NCI-H1930 (cell line): ENCODE measurements at regions not wholly inside any gene's neighbourhood (a gene's known extent, or its start where the extent isn't known, plus 50 kb on each side); places are given as distances from the start of the nearest gene placed in this dataset.
"Not testable (repeated sequence)": the region's sequence is repeated elsewhere in the genome, so short reads cannot be mapped to it uniquely, and the experiment has no call there.

Source experiments
- DNase-seq, 2 experiments: peaks; one replicate each; lab custom pipeline; 2025; lab: John Stamatoyannopoulos, UW

GRCh38 chr18:64854112-64854511, 705.2 kb upstream of the LINC00305 start:
- no peak for DNase-seq

DNA sequence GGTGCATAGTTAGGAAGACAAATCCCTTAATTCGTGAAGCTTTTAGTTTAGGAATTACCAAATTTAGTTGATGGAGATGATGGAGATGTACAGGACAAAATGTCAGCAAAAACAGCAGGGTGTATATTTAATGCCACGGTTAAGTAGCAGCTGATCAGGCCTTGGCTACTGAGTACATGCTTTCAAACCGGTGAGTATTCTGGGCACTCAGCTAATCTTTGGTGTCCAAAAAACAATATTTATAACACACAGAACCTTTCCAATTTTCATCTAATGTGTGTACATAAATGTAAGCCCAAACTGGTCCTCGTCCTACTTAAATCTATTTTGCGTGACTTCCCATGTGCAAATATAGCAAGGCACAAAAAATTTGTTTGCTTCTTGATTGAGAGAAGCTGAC, 703.4 kb upstream of the LINC00305 start:
- DNase-seq: no peak

GRCh38 chr18:64851726-64852125, 702.8 kb upstream of the LINC00305 start:
- DNase-seq: no peak

DNA sequence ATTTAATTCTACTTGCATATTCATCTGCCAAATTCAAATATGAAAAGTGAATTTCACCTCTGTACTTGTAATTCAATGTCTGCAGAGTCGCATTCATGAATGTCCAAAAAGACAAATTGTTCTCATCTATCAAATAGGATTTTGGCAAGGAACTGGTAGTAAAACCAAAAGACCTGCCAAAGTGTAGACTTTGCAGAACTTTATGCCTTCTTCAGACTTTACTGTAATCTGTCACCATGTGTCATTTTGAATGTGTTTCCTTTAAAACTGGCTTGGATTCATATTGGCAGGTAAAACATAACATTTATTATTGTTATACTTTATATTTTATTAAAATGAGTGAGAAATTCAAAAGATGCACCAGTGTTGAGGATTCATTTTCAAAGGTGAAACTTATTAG, 701.9 kb upstream of the LINC00305 start:
- DNase-seq: no peak

GRCh38 chr18:64840911-64841701, 692.2 kb upstream of the LINC00305 start:
- no peak for DNase-seq

- no peak for DNase-seq
Observed at GRCh38 chr18:64810354-64810753, 661.5 kb upstream of the LINC00305 start.

- no peak for DNase-seq
Observed at GRCh38 chr18:64809801-64810200, 660.9 kb upstream of the LINC00305 start.

GRCh38 chr18:64807560-64807959, 658.7 kb upstream of the LINC00305 start:
- peak; percentile 47 to 55 for DNase-seq

GRCh38 chr18:64806691-64807090, 657.8 kb upstream of the LINC00305 start:
- peak; percentile 87 to 89 for DNase-seq

- DNase-seq: no peak
Observed at GRCh38 chr18:64806232-64806631, 657.3 kb upstream of the LINC00305 start.

DNA sequence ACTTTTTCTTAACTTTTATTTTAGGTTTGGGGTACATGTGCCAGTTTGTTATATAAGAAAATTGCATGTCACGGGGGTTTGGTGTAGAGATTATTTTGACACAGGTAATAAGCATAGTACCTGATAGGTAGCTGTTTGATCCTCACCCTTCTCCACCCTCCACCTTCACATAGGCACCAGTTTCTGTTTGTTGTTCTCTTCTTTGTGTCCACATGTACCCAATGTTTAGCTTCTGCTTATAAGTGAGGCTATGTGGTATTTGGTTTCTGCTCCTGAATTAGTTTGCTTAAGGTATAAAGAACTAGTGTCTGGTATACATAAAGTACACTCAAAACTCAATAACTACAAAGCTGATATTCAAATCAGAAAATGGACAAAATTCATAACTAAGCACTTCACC, 654.6 kb upstream of the LINC00305 start:
- no peak for DNase-seq

- DNase-seq: no peak
Observed at GRCh38 chr18:64800151-64800550, 651.3 kb upstream of the LINC00305 start.

GRCh38 chr18:64799376-64799775, 650.5 kb upstream of the LINC00305 start:
- no peak for DNase-seq

GRCh38 chr18:64791236-64791635, 642.3 kb upstream of the LINC00305 start:
- no peak for DNase-seq

- no peak for DNase-seq
Observed at GRCh38 chr18:64785686-64786085, 636.8 kb upstream of the LINC00305 start.

GRCh38 chr18:64777556-64777955, 628.7 kb upstream of the LINC00305 start:
- DNase-seq: no peak

DNA sequence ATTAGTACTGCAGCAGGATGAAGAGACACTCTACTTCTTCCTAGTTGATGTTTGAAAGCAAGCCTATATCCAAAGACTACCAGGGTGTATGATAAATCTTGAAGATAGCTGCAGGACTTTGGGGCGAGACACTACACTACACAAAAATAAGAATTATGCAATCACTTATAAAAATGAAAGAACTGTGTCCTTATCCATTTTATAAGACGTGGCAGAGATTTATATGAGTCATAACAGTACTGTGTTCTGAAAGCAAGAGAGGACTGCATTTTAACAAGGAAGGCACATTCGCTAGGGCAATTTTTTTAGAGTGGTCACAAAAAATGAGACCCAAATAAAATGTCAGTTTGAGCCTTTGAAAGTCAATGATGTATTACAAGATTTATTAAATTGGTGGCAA, 617.0 kb upstream of the LINC00305 start:
- no peak for DNase-seq

DNA sequence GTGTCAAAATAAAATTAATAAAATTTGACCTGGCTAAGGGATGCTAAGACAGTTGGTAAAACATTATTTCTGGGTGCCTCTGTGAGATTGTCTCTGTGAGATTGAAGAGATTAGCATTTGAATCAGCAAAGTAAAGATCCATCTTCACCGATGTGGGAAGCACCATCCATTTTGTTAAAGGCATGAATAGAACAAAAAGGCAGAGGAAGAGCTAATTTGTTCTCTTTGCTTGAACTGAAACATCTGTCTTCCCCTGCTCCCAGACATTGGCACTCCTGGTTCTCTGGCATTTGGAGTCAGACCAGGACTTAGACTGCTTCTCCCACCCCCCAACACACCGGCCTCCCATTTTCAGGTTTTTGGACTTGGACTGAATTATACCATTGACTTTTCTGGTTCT, 603.8 kb upstream of the LINC00305 start:
- no peak for DNase-seq

DNA sequence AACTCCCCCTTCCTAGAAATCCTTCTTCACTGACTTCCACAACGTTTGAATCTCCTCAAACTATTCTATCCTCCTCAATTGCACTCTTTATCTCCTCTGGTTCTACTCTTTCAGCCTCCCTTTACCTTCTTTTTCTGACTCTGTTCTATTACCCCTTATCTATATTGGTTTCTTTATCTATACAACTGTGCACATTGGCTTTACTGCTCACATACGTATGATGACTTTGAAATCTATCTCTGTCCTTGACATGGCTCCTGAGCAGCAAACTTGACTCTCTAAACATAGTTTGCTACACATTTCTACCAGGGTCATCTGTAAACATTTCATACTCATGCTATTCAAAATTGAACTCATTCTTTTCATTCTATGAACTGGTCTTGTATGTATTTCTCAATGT, 601.0 kb upstream of the LINC00305 start:
- DNase-seq: no peak

GRCh38 chr18:64747803-64748202, 598.9 kb upstream of the LINC00305 start:
- no peak for DNase-seq

DNA sequence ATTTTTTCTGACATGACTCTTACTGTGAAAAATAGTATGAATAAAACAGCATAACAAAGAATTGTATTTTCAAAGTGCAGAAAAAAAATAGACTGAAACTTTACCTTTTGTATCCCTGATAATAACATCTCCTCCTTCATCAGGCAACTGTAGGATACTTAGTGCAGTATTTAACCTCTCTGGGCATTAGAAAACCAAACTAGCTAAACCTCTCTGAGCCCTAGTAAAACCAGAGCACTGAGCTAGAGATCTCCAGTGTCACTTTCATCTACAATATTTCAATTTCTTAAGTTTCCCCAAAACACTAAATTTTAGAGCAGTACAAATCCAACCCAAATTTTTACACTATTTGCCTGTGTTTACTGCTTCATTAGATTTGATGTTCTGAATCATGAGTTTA, 594.0 kb upstream of the LINC00305 start:
- DNase-seq: no peak

DNA sequence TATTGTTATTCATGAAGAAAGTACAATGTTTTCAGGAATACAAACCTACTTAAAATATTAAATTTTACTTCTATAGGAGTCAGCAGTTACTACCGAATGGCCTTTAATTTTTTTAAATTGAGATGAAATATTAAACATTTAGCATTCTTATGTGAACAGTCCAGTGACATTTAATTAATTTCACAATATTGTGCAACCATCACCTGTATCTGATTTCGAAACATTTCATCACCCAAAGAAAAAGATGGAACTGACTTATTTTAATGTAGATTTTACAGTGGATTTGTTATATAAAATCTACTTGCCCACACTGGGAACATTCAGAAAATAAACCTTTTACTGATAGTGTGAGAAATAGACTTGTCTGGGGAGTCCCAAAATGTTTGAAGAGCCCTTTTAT, 585.2 kb upstream of the LINC00305 start:
- DNase-seq: no peak

GRCh38 chr18:64725657-64726056, 576.8 kb upstream of the LINC00305 start:
- not testable (repeated sequence) for DNase-seq

DNA sequence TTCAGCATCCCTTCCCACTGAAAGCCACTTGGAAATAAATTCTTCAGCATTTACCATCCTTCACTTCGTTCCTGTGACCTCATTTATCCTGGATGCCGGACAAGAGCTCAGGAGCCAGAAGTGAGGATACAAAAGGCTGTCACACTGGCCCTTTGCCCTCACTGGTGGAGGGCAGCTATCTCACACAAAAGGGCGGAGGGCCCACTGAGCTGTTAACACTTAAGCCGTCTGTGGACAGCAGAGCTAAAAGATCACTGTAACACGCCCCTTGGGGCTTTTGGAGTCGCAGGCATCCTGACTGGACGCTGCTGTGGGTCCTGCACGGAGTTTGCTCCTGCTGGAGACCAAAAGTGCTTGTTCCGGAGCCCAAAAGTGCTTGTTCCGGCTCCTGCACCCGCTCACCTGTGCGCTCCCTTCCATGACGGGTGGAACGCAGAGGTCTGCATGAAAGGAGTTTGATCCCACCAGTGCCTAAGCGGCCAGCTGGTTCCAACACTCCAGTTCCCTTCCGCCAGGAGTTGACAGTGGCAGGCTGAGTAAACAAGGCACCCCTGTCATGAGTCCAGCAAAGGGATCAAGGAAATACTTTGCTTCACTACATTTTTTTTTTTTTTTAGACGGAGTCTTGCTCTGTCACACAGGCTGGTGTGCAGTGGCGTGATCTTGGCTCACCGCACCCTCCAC, 572.0 kb upstream of the LINC00305 start:
- no peak for DNase-seq
